ENCODE measurements at regions not wholly inside any gene's neighbourhood (a gene's known extent, or its start where the extent isn't known, plus 50 kb on each side); places are given as distances from the start of the nearest gene placed in this dataset.

DNA sequence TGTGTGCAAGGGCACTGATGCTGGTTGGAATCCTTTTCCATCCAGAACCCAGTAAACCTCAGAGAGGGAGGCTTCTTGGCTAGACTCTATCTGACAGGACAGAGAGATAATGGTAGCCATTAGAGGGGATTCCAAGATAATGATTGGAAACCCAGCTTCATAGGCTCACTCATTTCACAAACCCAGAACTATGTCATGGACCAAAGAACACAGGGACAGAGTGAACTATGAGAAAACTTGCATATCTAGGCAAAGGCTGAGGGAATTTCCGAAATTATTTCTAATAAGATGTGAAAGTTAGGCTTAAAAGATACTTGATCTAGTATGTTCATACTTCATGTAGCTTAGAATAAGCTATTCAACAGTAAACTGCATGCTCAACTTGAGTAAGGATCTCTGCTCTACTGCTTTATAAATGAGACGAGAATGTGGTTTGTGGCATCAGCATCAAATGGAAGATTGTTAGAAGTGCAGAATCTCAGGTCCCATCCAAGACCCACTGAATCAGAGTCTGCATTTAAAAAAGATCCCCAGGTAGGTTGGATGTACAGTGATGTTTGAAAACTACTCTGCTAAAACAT lies 261.4 kb downstream of the DMRT2 start:
- TF ChIP-seq GATA2 (IDR thresholded peaks at IDR 0.05; ENCODE audit: low read depth, low read length), result no peak
- TF ChIP-seq GATA3 (IDR thresholded peaks at IDR 0.05; ENCODE audit: low read depth, low read length), result no peak

DNA sequence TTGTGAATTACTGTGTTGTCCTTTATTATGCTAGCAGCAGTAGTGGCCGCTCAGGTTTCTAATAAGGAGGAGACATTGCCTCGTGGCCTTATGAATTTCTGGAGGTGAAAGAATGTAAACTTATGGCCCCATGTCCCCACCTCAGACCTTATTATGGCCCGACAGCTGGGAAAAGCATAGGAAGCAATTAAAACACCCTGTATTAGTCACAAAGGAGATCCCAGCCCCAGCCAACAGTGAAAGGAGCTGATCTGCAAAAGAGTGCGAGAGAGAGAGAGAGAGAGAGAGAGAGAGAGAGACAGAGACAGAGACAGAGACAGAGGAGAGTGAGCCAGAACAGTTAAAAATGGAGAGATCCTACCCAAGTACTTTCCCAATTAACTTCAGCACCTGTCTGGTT lies 269.3 kb downstream of the DMRT2 start:
- TF ChIP-seq GATA2 (IDR thresholded peaks at IDR 0.05; ENCODE audit: low read depth, low read length), result no peak
- no peak for TF ChIP-seq GATA3 (IDR thresholded peaks at IDR 0.05; ENCODE audit: low read depth, low read length)

DNA sequence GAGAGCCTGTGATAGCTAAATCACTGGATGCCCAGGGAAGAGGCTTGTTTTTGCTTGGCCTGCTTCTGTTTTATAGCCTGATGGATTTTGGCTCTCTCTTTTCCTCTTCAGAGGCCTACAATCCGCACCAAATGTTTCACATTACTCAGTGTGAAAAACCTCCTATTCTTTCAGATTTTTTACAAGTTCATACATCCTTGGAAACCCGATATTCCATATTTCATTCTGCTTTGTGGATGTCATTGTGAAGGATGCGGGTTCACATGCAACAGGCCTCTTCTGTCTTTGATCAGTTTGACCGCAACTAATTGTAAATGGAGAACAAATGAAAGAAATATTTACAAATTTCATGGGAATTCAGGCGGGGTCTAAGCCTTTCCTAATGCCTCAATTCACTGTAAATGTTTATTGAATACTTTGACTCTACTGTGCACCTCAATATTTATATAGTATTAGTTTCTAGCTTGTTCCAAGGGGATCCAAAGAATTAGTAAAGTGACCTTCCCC lies 269.9 kb downstream of the DMRT2 start:
- no peak for TF ChIP-seq GATA3 (IDR thresholded peaks at IDR 0.05; ENCODE audit: low read depth, low read length)
- TF ChIP-seq GATA2 (IDR thresholded peaks at IDR 0.05; ENCODE audit: low read depth, low read length), result no peak

GRCh38 chr9:1320607-1321195 lies 270.5 kb downstream of the DMRT2 start:
- no peak for TF ChIP-seq GATA3 (IDR thresholded peaks at IDR 0.05; ENCODE audit: low read depth, low read length)

DNA sequence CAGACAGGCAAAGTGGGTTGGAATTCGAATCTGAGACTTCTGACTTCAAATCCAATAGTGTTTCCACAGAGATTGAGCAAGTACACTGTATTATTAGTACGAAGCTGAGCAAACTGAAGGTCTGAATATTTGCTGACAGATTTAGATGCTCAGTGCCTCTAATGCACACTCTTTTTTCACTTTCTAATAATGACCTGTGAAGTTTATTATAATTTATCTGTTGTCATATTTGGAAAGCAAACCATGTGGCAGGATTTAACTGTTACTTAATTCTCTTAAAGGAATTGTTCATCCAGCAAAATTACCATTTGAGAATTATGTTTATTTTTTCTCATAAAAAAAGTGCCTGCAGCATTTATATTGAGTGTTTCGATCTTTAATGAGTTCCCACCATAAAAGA lies 277.3 kb downstream of the DMRT2 start:
- TF ChIP-seq GATA3 (IDR thresholded peaks at IDR 0.05; ENCODE audit: low read depth, low read length) (no peak), GATA2 (IDR thresholded peaks at IDR 0.05; ENCODE audit: low read depth, low read length) (no peak)

GRCh38 chr9:1328341-1328740 lies 278.2 kb downstream of the DMRT2 start:
- TF ChIP-seq GATA3 (IDR thresholded peaks at IDR 0.05; ENCODE audit: low read depth, low read length), result no peak
- TF ChIP-seq GATA2 (IDR thresholded peaks at IDR 0.05; ENCODE audit: low read depth, low read length), result no peak

- TF ChIP-seq GATA2 (IDR thresholded peaks at IDR 0.05; ENCODE audit: low read depth, low read length) (no peak), GATA3 (IDR thresholded peaks at IDR 0.05; ENCODE audit: low read depth, low read length) (no peak)
Measured at GRCh38 chr9:1331546-1332038, 281.4 kb downstream of the DMRT2 start.

- TF ChIP-seq GATA2 (IDR thresholded peaks at IDR 0.05; ENCODE audit: low read depth, low read length), result no peak
- no peak for TF ChIP-seq GATA3 (IDR thresholded peaks at IDR 0.05; ENCODE audit: low read depth, low read length)
Measured at GRCh38 chr9:1332156-1332555, 282.0 kb downstream of the DMRT2 start.

DNA sequence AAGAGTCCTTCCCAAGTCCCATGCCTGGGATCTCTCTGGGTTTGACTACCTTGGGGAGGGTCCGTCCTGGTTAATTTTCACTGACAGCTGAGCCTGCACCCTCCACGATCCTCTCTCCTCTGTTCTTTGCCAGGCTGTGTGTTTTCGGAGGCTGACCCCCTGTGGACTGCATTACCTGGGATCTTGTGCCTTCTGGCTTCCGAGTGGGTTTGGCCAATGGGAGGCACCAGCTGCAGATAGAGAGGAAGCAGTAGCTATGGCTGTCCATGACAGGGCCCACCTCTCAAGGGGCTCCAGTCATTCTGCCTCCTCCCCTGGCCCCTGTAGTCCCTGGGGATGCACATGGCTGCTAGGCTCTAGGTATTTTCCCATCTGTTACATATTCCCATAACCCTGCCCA lies 285.0 kb downstream of the DMRT2 start:
- TF ChIP-seq GATA2 (IDR thresholded peaks at IDR 0.05; ENCODE audit: low read depth, low read length), result no peak
- no peak for TF ChIP-seq GATA3 (IDR thresholded peaks at IDR 0.05; ENCODE audit: low read depth, low read length)

DNA sequence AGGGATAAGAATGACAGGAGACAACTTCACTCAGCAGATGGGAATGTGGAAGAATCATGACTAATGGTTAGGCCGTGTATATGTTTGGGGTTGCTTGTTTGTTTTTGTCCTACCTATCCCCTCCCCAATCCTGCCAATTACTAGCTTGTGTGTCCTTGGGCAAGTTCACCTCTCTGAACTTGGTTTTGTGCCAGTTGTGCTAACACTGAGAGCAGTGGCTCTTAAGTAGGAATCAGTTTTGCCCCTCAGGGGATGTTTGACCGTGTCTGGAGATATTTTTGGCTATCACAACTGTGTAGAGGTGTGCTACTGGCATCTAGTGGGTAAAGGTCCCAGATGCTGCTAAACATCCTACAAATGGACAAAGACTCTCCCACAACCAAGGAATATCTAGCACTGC lies 287.0 kb downstream of the DMRT2 start:
- no peak for TF ChIP-seq GATA3 (IDR thresholded peaks at IDR 0.05; ENCODE audit: low read depth, low read length)
- no peak for TF ChIP-seq GATA2 (IDR thresholded peaks at IDR 0.05; ENCODE audit: low read depth, low read length)

DNA sequence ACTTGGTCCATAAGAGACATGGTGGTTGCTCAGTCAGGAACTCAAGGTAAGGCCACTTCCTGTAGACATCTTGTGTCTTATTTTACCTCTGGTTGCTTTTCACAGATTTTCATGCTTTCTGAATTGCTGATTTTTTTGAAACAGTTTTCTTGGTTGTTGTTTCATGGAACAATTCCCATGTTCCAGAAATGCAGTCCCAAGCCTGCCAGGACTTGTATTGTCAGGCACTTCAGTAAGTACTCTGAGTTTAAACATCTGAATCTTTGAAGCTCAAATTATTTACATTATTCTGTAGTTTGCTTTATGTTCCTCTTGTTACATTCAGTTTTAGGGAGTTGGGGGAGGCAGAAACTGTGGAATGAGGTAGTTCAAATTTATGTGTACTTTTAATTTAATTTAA lies 290.2 kb downstream of the DMRT2 start:
- TF ChIP-seq GATA2 (IDR thresholded peaks at IDR 0.05; ENCODE audit: low read depth, low read length) (no peak), GATA3 (IDR thresholded peaks at IDR 0.05; ENCODE audit: low read depth, low read length) (no peak)

DNA sequence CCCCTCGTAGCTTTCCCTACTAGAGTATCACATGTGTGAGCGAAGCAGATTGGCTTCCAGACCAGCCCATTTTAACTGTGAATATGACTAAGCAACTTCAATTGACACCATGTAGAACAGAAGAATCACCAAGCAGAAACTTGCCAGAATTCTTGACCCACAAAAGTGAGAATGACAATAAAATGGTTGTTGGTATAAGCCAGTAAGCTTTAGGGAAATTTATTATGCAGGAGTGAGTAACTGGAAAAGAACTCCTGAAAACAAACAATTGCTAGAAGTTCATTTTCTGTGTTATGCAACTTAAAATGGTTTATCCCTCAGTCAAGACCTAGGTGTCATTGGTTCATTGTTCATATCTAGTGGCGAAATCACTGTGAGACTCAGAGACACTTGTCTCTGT lies 303.1 kb downstream of the DMRT2 start:
- TF ChIP-seq GATA2 (IDR thresholded peaks at IDR 0.05; ENCODE audit: low read depth, low read length) (no peak), GATA3 (IDR thresholded peaks at IDR 0.05; ENCODE audit: low read depth, low read length) (no peak)

GRCh38 chr9:1354086-1354485 lies 303.9 kb downstream of the DMRT2 start:
- TF ChIP-seq GATA3 (IDR thresholded peaks at IDR 0.05; ENCODE audit: low read depth, low read length), result no peak
- no peak for TF ChIP-seq GATA2 (IDR thresholded peaks at IDR 0.05; ENCODE audit: low read depth, low read length)

DNA sequence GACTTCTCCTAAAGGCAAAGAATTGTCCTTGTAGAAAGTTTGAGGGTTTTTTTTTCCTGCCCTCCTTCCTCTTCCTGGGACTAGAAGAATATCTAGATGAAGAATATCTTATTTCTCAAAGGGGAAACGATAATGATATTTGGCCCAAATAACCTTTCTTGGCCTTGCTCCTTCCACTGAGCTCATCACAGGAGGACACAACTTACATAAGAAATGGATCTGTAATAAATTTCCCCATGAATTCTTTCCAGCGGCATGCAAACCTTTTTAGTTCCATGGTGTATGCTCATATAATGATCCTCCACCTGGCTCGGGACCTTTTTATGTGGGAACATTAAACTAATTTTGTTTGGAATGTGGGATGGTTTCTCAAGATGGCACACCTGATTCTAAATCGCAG lies 304.4 kb downstream of the DMRT2 start:
- TF ChIP-seq GATA3 (IDR thresholded peaks at IDR 0.05; ENCODE audit: low read depth, low read length) (no peak), GATA2 (IDR thresholded peaks at IDR 0.05; ENCODE audit: low read depth, low read length) (no peak)

DNA sequence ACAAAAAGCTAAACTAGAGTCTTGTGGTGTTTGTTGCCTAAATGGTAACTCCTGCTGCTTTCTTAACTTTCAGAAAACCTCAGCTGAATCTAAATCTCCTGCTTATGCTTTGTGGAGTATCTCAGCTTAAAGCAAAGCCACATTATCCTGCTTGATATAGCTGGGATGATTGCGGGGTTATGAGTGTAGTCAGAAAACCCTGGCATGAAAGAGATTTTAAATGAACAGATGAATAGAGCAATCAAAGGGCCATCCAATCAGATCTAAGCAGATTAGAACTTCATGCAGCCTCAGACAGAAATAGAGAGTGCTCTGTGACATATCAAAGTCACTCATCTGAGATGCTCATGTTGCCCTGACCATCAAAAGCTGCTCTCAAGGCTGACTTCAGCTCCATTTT lies 305.5 kb downstream of the DMRT2 start:
- TF ChIP-seq GATA2 (IDR thresholded peaks at IDR 0.05; ENCODE audit: low read depth, low read length) (no peak), GATA3 (IDR thresholded peaks at IDR 0.05; ENCODE audit: low read depth, low read length) (no peak)
